Activated naive CD4-positive, alpha-beta T cell treated with Interleukin-2 at 50 U/mL for 16 hours (primary cell): ENCODE measurements at regions not wholly inside any gene's neighbourhood (a gene's known extent, or its start where the extent isn't known, plus 50 kb on each side); places are given as distances from the start of the nearest gene placed in this dataset.
"Not testable (repeated sequence)": the region's sequence is repeated elsewhere in the genome, so short reads cannot be mapped to it uniquely, and the experiment has no call there.

Experiments used
- DNase-seq: peaks from one replicate; pipeline ENCODE4 v3.0.0-alpha.2; 2020

DNA sequence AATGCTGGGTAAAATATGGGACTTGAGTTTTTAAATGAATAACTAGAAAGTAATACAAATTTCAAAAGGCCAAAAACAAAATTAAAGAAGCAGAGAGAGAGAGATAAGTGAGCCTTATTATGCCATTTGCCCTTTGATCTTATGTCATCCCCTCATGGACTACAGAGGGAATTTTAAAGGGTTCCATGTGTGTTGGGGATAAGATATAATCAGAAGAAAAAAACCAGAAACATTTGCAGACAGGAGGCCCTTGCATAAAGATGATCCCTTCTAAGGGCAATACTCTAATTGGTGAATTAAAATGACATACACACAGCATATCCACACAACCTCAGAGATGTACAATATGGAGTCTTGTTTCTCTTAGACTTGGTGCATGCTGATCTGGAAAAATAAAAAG is 406.6 kb upstream of the LARGE1 start:
- DNase-seq, result no peak

DNA sequence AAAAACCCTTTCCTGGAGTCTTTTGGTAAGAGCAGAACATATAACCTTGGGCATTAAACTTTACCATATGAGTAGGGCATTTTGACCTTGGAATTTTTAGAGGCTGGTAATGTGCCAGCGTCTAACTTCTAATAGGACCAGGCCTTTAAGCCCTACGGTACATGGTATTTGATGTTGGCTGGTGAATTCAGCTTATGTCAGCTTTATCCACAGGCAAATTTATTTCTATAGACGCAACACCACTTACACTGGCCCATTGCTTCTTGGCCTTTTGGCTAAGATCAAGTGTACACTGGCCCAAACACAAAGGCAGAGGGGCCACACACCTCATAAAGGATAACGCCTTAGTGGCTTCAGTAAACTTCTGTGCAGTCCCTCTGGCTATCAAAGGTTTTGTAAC is 410.2 kb upstream of the LARGE1 start:
- DNase-seq, result no peak

DNA sequence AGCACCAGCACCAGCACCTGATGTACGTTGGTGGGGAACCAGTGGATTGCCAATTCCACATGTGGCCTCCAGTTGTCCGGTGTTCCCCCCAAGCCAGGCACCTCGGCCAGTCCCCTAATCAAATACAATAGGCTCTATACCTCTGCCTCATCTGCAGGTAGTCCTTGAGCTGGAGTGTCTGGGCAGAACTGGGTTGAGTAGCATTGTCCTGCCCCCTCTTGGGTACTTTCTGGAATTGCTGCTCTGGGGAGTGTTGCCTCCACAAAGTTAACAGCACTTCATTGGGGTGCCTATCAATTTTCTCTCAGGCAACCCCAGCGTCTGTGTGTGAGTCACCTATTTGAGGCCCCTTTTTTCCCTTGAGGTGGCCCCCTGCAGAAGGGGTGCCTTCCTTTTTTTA is 413.0 kb upstream of the LARGE1 start:
- DNase-seq, result no peak

DNA sequence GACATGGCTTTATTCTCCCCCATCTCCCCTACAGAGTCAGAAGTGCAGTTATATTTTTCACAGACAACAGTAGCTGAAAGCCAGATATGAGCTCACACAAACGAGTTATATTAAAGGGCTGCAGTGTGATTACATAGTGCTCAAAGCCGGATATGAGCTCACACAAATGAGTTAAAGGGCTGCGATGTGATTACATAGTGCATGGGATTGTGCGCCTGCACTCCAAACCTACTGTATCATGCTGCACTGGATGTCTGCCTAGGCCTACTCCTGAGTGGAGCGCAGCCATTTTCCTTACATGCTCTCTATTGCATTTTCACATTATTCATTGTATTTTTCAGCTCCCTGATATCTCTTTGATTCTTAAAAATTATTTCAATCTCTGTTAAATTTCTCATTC is 414.6 kb upstream of the LARGE1 start:
- no peak for DNase-seq

DNA sequence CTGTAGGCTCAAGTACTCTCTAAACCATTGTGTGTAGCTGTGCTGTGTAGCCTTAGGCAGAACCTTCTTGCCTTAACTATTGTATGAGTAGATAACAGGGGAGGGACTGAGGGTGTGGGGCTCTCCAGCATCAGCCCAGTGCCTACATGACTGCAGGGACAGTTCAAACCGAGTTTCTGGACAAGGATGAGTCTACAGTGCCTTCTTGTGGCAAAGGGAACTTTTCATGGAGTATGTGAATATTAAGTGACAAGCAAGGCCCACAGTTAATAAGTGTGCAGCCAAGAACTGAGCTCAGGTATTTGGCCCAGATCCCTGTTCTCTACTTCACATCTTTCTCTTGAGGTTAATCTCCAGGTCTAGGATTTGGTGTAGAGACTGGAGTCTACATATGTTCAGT is 424.4 kb upstream of the LARGE1 start:
- no peak for DNase-seq

DNA sequence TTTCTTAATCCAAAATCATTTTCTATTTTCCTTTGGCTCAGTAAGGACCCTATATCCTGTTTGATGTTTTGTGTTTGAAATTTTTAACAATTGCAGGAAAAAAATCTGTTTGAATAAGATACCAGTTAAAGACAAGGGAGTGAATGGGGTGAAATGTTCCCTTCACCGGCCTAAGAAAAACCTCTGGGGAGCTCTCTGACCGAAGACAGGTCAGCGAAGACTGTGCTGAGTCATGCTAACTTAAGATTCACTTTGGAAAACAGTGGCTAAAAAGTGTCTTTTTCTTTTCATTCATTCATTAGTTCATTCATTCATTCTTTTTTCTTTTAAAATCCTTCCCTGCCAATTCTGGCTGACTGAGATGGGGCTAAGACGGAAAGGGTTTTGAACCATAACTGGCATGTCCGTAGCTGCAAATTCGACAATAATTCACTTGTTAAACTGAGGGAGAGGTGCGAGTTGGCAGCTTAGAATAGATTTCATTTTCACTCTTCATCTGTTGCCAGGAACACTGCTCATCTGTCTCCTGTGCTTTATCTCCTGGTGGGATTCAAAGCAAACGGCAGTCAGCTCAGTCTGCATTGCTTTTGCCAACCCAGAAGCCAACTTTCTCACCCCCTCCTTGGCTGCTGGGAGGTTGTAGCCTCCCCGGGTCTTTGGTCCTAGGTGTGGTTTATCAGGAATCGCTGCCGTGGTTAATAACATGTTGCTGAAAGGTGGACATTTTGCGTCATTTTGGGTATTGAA is 434.0 kb upstream of the LARGE1 start:
- no peak for DNase-seq

DNA sequence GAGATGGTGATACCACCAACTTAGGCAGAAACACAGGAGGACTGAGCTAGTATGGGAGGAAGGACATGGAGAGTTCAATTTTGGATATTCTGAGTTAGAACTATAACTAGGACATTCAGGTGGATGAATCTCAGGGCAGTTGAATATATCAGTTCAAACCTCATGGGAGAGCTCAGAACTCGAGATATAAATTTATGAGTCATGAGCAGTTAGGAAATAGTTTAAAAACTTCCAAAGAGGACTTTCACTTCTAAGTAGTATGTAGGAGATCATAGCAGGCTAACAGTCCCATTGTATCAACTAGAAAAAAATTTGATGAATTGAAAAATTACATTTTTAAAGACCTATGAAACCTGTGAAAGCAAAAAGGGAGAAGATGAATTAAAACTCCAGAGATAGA is 436.2 kb upstream of the LARGE1 start:
- no peak for DNase-seq

DNA sequence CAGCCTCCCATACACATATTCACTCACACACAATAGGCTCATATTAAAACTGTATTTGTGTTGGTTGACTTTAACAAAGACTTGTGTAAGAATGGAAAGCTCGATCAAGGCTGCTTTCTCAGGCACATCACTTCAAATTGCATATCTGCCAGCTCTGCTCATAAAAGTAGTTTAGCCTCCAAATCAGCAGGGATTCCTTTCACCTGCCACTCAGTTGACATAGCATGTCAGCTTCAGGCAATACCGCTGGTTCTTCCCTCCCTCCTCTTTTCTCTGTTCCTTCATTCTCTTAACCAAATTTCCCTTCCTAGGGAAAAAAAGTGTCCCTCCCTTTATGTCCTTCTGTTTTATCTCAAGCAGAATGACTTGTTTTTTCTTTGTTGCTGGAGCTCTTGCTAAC is 450.4 kb upstream of the LARGE1 start:
- no peak for DNase-seq

DNA sequence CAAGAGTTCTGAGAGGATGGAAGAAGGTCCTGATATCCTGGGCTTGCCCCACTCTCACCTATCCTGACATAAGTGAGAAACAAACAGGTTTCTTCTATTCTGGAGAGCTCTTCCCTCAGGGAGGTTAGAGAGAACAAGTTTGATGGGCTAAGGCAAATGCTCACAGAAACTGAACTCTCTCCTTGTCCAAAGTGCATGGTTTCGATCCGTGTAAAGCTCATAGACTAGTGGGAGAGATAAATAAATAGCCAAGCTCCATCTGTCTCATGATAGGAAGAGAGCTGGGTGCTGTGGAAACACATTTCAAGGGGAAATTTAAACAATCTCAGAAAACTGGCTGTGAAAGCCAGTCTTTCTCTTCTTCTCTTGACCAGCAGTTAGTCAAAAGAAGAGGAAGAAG is 459.5 kb upstream of the LARGE1 start:
- DNase-seq, result no peak

DNA sequence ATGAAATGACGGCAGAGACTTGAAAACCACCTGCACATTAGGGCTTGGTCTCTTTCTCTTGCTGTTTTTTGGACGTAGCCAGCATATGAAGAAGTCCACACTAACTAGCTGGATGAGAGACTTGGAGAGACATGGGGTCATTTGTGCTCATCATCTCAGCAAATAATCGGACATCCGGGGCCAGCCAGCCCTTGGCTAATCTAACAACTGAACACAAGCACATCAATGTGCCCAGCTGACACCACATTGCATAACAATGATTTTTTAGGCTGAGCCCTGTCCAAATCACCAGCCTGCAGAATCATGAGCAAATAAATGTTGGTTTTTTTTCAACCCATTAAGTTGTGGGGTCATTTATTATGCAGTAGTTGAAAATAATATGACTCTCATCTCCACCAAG is 460.3 kb upstream of the LARGE1 start:
- no peak for DNase-seq

DNA sequence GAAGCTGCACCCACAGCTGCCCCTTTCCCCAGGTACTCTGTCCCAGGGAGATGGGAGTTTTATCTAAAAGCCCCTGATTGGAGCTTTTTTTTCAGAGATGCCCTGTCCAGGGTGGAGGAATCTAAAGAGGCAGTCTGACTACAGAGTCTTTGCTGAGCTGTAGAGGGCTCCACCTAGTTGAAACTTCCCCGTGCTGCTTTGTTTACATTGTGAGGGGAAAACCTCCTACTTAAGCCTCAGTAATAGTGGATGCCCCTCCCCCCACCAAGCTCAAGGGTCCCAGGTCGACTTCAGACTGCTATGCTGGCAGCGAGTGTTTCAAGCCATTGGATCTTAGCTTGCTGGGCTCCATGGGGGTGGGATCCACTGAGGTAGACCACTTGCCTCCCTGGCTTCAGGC is 470.1 kb upstream of the LARGE1 start:
- no peak for DNase-seq

DNA sequence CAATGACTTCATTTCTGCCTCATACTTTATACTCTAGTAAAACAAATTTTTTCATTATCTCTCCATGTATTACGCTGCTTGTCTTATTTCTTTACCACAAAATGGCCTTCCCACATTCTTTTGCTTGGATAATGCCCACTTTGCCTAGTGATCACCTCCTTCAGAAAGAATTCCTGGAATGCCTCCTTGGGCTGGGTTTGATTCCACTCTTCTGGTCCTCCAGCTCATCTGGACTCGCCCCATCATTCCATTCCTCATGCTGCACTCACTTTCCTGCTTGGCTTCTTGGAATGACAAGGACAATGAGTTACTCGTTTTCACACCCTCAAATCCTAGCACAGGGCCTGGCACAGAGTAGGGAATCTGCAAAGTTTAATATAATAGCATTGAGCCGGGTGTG is 475.1 kb upstream of the LARGE1 start:
- no peak for DNase-seq

DNA sequence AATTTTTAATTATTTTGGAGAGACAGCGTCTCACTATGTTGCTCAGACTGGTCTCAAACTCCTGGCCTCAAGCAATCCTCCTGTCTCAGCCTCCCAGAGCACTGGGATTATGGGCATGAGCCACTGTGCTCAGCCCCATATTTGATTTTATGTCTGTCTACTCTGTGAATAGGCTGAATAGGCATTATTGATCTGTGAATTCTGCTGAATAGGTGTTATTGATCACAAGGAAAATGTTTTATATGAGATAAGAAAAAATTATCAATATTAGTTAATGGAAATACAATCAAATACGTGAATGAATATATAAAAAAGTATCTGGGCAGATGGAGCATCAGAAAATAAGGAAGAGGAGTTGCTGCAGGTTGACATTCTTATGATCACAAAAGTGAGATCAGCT is 483.4 kb upstream of the LARGE1 start:
- no peak for DNase-seq

DNA sequence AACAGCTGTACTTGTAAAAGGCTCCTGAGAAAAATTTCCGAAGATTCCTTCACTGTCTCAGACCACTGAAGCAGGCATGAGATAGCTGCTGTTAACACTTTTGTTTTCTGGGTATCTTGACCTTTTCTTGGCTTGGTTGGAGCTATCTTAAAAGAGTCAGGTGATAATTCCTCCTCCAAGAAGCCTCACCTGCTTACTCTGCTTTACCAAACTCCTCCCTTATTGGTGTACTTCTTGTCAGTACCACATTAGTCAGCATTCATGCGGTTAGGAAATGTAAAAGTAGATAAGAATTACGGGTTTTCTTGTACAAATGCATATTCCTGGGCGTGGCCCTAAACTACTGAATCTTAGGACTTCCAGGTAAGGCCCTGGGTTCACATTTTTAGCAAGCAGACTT is 489.8 kb upstream of the LARGE1 start:
- DNase-seq, result no peak

DNA sequence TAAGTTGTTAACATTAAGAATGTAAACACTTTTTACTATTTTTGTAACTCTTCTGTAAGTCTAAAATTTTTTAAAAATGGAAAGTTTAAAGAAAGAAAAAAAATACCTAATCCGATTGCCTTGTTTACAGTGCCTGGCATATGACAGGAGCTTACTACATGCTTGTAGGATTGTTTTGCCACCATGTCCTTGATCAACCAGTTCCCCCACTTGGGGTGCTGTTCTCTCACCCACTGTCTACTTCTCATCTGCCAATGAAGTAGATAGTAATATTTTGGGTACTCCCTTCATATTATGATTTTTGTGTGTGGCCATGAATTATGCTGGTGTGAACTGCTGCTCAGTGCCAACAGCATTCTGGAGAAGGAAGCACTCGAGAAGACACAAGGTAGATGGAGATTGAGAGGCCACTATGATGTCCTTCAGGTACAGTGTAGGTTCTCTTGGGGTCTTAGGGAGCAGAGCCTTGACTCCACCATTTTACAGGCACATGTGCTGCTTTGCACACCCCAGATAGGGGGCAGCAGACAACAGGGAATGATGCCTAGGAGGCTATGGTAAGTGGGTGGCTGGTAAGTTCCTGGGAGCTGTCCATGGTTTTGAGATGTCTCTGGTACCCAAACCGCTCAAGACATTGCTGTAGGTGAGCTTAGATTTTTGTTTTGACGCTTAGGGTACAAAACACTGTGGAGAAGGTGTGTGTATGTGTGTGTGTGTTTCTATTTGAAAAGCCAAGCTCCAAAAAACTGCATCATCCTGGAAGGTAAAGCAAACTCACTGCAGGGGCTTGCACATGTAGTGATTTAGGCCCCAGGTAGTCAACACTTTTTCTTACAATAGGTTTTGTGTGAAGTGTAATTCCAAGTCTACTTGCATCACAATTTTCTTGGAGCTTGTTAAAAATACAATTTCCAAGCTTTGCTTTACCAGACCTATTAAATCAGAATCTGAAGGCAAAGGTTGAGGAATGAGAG is 494.5 kb upstream of the LARGE1 start:
- no peak for DNase-seq

DNA sequence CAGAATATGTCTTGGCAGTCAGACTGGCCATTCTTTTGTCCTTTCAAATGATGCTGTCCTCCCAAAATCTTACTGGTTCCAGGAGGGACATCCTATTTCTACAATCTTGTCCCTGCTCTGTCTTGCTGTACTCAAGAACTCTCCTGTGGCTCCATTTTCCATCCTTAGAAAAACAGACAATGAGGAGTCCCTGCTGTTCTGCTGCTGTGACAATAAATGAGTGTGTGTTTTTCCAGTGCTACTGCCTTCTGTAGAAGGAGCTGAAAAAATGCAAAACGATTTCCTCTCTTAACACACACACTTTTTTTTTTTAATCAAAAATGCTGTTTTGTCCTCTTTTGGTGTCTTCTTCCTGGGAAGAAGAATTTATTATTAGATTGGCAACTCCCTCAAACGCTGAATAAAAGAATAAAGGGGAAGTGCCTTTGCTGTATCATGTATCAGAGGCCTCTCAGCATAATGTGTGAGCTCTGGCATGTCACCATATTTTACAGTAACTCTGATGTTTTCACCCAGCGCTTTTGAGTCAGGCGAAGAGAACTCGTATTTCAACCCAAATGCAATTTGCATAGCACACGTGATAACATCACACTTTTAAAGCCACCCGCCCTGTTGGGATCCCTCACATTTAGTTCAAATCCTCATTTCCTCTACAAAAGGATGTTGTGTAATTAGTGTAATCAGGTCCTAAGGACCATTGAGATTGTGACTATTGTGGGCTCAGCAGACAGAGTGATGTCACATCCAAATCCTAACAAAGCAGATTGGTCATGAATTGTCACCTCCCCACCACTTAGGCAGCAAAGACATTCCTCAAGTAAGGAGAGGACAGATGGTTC is 496.0 kb upstream of the LARGE1 start:
- DNase-seq, result no peak

DNA sequence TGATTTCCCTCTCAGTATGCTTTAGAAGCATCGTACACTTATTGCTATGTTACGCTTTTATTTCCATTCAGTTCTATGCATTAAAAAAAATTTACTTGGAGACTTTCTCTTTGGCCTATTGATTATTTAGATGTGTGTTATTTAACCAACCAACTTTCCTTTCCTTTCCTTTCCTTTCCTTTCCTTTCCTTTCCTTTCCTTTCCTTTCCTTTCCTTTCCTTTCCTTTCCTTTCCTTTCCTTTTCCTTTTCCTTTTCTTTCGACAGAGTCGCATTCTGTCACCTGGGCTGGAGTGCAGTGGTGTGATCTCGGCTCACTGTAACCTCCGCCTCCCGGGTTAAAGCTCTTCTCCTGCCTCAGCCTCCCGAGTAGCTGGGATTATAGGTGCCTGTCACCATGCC is 502.7 kb upstream of the LARGE1 start:
- DNase-seq, result not testable (repeated sequence)

DNA sequence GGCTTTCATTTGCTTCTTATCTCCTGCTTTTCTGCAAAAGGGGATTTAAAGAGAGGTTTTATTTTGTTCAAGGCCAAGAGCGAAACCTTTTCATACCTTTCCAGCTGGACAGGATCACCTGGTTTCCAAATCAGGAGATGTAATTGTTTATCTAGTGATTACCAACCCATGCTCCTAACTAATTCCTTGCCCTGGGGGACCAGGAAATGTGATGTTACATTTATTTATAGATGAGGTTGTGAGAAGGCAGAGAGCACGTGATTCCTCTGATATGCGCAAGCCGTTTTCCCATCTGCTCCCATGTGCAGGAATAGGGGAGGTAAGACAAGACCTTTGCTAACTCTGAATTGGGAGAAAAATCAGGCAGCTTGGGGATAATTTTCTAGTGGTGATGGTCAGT is 507.2 kb upstream of the LARGE1 start:
- DNase-seq, result no peak

DNA sequence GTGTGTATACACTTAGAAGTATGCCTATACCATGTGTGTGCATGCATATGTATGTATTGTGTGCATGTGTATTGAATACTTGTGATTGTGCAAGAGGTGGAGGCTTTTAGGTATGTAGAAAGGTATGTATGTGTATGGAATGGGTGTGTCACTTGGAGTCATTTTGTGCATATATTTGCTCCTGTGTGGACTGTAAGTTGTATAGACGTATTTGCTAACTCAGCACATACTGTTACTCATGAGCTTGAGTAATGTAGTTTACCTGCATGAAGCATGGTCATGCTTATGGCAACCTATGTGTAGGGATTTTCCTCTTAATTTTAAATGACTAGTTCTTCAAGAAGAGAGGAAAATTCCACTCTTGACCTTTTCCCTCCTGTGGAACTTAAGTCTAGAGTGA is 507.6 kb upstream of the LARGE1 start:
- DNase-seq, result no peak

DNA sequence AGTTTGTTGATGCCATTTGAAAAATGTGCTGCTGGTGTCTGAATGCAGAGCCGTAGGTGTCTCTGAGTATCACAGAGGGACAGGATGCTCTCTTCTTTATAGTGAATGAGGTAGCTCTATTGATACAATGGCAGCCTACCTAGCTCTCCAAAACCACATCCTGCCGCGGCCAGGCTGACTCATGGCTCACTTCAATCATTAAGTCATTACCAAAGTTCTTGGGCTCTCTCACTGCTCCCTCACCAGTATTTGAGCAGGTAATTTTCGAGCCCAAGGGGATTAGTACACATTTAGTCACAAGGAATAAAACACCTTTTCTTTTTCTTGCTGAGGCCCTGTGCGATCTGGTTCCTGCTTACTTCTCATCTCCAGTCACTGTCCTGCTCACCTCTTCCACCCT is 509.0 kb upstream of the LARGE1 start:
- DNase-seq, result no peak

DNA sequence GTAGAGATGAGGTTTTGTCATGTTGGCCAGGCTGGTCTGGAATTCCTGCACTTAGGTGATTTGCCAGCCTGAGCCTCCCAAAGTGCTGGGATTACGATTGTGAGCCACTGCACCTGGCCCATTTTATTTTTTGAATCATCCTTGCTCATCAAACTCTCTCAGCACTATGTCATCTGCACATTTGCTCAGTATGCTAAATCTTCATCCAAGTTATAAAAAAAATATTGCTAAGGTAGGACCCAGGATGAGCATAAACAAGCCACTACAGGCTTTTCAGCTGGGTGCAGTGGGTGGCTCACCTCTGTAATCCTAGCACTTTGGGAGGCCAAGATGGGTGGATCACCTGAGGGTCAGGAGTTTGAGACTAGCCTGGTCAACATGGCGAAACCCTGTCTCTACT is 510.1 kb upstream of the LARGE1 start:
- no peak for DNase-seq

DNA sequence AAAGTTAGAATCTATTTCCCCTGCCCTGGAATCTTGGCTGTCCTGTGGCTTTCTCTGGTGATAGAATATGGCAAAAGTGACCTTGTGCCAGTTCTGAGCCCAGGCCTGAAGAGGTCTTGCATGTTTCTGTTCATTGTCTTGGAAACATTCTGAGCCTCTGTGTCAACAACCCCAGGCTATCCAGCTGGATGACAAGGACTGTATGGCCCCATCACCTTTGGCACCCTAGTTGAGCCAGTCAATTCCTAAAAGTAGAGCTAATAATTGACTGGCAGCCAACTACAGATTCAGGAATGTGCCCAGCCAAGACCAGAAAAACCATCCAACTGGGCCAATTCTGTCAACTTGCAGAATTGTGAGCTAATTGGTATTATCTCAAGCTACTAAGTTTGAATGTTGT is 514.1 kb upstream of the LARGE1 start:
- no peak for DNase-seq

DNA sequence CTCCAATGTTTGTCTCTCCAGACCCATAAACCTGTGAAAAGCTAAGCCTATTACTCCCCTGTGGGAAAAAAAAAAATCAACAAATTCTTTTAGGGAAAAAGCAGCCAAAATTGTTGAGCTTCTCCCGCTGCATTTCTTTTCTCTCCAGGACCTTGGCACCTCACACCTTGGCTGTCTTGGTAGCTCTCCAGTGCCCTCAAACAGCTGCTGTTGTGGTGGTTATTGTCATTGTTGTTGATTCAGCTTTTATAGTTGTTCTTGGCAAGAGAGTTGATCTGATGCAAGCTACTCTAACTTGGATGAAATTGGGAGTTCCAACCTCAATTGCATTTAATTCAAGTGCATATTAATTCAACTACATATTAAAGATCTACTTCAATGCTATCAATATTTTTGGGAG is 516.9 kb upstream of the LARGE1 start:
- no peak for DNase-seq

DNA sequence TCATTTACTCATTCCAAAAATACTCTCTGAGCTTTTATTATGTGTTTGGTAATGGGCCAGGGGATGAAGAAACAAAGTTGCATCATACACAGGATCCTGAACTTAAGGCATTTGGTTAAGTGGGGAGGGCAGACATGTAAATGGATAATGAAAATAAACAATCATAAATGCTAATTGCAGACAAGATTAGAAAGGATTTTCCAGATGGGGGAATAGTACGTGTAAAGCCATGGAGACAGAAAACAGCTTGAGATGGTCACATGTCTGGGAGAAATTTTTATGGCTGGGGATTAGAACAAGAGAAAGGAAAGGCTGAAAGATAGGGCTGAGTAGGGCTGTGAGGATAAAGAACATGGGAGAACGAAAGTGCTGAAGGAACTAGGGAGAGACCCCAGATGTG is 534.3 kb upstream of the LARGE1 start:
- no peak for DNase-seq
